ENCODE measurements at regions not wholly inside any gene's neighbourhood (a gene's known extent, or its start where the extent isn't known, plus 50 kb on each side); places are given as distances from the start of the nearest gene placed in this dataset.

- no peak overlapping the region for H3K4me3 ChIP-seq (ENCODE audit: low read depth in 1 of 2, low read length in 1 of 2)
- no peaks in the 10 kb centered on the region for H3K36me3 ChIP-seq
- H3K27ac ChIP-seq, result no peak overlapping the region
- no peaks in the 10 kb centered on the region for H3K27me3 ChIP-seq
- no peaks in the 10 kb centered on the region for H3K4me1 ChIP-seq (ENCODE audit: control insufficient read depth in 1 of 2, insufficient read depth in 1 of 2, low read depth in 1 of 2, low read length in 1 of 2)
- no peaks in the 10 kb centered on the region for H3K9me3 ChIP-seq
- TF ChIP-seq CTCF (IDR thresholded peaks at IDR 0.05), result no peak
These were observed 110.6 kb downstream of the PXDC1 start for GRCh38 chr6:3640868-3641267.

- no peak for TF ChIP-seq CTCF (IDR thresholded peaks at IDR 0.05)
- no peak overlapping the region for H3K27ac ChIP-seq
- no peaks in the 10 kb centered on the region for H3K9me3 ChIP-seq
- H3K27me3 ChIP-seq, result no peaks in the 10 kb centered on the region
- no peaks in the 10 kb centered on the region for H3K4me1 ChIP-seq (ENCODE audit: control insufficient read depth in 1 of 2, insufficient read depth in 1 of 2, low read depth in 1 of 2, low read length in 1 of 2)
- H3K4me3 ChIP-seq (ENCODE audit: low read depth in 1 of 2, low read length in 1 of 2), result no peak overlapping the region
- no peaks in the 10 kb centered on the region for H3K36me3 ChIP-seq
These were observed 112.9 kb downstream of the PXDC1 start for GRCh38 chr6:3638662-3639061.

GRCh38 chr6:3636060-3636459 is 115.5 kb downstream of the PXDC1 start:
- no peak for TF ChIP-seq CTCF (IDR thresholded peaks at IDR 0.05)
- Histone ChIP-seq H3K9me3 (no peaks in the 10 kb centered on the region), H3K4me3 (ENCODE audit: low read depth in 1 of 2, low read length in 1 of 2) (no peak overlapping the region), H3K4me1 (ENCODE audit: control insufficient read depth in 1 of 2, insufficient read depth in 1 of 2, low read depth in 1 of 2, low read length in 1 of 2) (no peaks in the 10 kb centered on the region), H3K27ac (no peak overlapping the region), H3K27me3 (no peaks in the 10 kb centered on the region), H3K36me3 (no peaks in the 10 kb centered on the region)

GRCh38 chr6:3635482-3635881 is 116.0 kb downstream of the PXDC1 start:
- Histone ChIP-seq H3K36me3 (no peaks in the 10 kb centered on the region), H3K4me1 (ENCODE audit: control insufficient read depth in 1 of 2, insufficient read depth in 1 of 2, low read depth in 1 of 2, low read length in 1 of 2) (no peaks in the 10 kb centered on the region), H3K27me3 (no peaks in the 10 kb centered on the region), H3K9me3 (no peaks in the 10 kb centered on the region), H3K27ac (no peak overlapping the region), H3K4me3 (ENCODE audit: low read depth in 1 of 2, low read length in 1 of 2) (no peak overlapping the region)
- no peak for TF ChIP-seq CTCF (IDR thresholded peaks at IDR 0.05)

- H3K36me3 ChIP-seq, result no peaks in the 10 kb centered on the region
- no peak for TF ChIP-seq CTCF (IDR thresholded peaks at IDR 0.05)
These were observed 117.2 kb downstream of the PXDC1 start for GRCh38 chr6:3634280-3634816.

GRCh38 chr6:3633711-3634110 is 117.8 kb downstream of the PXDC1 start:
- Histone ChIP-seq H3K4me1 (ENCODE audit: control insufficient read depth in 1 of 2, insufficient read depth in 1 of 2, low read depth in 1 of 2, low read length in 1 of 2) (no peaks in the 10 kb centered on the region), H3K27me3 (peaks cover 17% of the 10 kb centered on the region), H3K4me3 (ENCODE audit: low read depth in 1 of 2, low read length in 1 of 2) (no peak overlapping the region), H3K9me3 (no peaks in the 10 kb centered on the region), H3K27ac (no peak overlapping the region), H3K36me3 (no peaks in the 10 kb centered on the region)
- TF ChIP-seq CTCF (IDR thresholded peaks at IDR 0.05), result no peak

More at GRCh38 chr6:3634280-3634816, 117.2 kb downstream of the PXDC1 start:
- no peaks in the 10 kb centered on the region for H3K4me1 ChIP-seq (ENCODE audit: control insufficient read depth in 1 of 2, insufficient read depth in 1 of 2, low read depth in 1 of 2, low read length in 1 of 2)
- no peak overlapping the region for H3K4me3 ChIP-seq (ENCODE audit: low read depth in 1 of 2, low read length in 1 of 2)
- H3K27ac ChIP-seq, result no peak overlapping the region
- peaks cover 11% of the 10 kb centered on the region for H3K27me3 ChIP-seq
- no peaks in the 10 kb centered on the region for H3K9me3 ChIP-seq

Data from neutrophil (primary cell).